ENCODE measurements at regions not wholly inside any gene's neighbourhood (a gene's known extent, or its start where the extent isn't known, plus 50 kb on each side); places are given as distances from the start of the nearest gene placed in this dataset.

DNA sequence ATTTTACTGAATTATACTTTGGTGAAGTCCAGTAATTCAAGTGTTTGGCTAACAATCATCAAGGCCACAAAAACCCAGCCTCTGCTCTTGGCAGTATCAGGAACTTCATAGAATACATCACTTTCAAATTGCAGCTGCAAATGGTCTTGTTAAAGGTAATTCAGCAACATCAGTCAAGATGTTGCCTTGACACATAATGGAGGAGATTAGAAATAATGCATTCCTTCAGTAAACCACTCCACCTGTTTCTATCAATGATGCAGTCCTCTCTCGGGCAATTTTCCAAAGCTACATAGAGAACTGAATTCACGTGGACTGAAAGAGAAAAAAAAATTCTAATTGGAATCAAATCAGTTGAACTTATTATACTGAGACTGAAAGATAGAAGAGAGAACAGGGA lies 279.3 kb downstream of the VGLL3 start:
- no peak for DNase-seq

DNA sequence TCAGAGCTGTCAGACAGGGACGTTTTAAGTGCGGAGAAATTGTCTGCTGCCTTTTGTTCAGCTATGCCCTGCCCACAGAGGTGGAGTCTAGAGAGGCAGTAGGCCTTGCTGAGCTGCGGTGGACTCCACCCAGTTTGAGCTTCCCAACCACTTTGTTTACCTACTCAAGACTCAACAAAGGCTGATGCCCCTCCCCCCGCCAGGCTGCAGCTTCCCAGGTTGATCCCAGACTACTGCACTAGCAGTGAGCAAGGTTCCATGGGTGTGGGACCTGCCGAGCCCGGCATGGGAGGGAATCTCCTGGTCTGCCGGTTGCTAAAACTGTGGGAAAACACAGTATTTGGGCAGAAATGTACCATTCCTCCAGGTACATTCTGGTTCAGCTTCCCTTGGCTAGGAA lies 282.1 kb downstream of the VGLL3 start:
- no peak for DNase-seq

DNA sequence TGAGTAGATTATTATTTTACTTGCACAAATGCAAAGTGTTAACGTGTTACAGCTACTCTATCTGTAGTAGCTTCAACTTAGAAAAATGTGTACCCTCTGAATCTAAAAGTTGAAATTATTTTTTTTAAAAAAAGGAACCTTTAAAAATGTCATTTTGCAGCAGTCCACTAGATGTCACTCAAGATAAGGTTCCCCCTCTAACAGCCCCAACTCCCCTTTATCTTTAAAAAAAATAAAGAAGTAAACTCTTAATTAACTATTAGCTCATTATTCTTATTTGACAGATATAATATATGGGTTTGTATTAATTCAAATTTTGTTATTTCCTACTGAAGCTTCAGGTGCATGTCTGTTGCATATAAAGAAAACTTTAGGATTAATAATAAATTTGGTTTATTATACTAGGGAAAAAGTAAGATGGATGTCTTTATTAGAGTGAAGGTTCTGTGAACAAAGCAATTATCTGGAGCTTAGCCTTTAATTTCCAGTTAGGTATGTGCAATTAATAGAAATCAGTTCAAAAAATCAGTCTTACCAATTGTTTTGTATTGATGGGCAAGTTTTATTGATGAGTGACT lies 288.5 kb downstream of the VGLL3 start:
- DNase-seq = no peak

DNA sequence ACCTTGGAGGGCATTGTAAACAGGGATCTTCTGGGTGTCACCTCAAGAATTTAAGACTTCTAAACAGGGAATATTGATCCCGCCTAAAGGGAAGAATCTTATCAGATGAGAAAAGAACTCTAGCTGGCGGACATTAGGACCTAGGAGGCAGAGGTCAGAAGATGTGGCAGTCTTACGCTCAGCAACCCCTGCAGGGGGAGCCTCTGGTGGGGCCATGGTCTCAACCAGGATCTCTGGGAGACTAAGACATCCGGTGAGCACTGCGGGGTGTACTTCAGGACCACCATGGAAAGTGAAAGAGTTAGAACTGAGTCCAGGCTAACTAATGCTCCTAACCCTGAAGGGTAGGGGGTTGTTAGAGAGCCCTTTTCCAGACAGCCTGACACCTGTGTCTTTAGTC lies 295.2 kb downstream of the VGLL3 start:
- no peak for DNase-seq

DNA sequence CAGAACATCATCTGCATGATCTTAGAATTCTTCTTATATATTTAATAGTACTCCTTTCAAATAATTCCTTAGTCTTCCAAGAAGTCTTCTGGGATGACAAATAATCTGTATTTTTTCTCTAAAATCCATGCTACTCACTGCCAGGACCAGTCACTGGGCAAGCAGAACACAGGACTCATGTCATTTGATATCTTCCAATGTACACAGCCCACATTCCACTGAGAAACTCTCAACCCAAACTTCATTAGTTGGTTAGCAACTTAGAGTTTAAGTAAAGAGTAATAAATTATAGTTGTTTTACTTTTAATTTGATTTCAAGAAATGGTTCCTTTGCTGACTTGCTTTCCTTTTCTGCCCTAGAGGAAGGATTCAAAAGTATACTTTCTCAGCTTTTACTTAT lies 317.0 kb downstream of the VGLL3 start:
- no peak for DNase-seq

DNA sequence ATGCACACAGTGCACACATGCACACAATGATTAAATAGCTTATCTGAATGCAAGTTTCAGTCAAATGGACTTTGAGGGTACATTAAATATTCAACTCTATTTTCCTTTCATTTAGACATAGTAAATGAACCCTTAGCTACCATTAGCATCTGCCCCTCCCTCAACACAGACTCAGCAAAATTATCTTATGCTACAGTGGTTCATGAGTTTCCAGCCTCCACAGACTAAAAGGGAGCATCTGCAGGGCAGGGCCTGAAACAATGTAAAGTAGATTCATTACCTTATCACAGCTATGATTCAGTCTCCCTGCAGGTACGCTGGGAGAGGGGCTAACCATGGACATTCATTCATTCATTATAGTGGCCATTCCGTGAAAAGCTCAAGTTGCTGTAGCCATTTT lies 329.1 kb downstream of the VGLL3 start:
- no peak for DNase-seq

DNA sequence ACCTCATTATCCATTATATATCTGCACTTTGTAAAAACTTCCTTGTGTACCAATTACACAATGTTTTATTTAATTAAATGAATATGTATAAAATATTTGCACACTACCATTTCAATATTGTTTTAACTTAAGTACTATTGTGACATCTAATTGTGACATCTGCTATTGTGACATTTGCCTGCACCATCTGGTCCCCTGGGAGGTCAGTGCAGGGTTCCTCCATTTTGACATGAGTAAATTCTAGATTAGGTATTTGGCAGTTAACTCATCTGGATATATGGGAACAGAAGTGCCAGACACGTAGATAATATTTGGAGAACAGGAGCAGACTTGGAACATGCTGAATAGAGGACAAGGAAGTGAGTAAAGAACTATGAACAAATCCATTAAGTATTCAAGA lies 332.1 kb downstream of the VGLL3 start:
- DNase-seq = no peak

DNA sequence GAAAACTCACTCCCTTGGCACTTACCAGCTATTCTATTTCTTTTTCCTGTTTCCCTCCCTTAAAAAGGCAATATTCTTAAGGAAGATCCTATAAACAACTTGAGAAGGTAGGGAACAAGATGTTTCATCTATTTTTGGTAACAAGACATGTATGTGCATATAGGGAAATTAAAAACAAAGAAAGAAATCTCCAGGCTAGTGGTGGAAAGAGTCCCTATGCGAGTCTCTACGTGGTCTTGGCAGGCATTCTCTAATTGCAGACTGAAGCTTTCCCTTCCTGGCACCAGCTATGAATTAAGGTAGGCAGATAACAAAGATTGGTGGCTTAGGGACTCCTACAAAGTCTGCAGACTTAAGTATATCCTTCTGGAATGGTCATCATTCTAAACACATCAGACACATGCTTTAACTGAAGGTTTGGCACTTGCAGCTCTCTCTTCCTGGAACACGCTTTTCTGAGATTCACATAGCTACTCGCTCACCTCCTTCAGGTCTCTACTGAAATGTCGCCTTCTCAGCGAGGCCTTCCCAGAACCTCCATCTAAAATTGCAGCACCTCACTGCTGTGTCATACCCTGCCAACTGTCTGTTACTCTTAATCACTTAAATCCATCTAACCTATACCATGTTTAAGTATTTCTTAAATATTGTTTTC lies 336.0 kb downstream of the VGLL3 start:
- no peak for DNase-seq

DNA sequence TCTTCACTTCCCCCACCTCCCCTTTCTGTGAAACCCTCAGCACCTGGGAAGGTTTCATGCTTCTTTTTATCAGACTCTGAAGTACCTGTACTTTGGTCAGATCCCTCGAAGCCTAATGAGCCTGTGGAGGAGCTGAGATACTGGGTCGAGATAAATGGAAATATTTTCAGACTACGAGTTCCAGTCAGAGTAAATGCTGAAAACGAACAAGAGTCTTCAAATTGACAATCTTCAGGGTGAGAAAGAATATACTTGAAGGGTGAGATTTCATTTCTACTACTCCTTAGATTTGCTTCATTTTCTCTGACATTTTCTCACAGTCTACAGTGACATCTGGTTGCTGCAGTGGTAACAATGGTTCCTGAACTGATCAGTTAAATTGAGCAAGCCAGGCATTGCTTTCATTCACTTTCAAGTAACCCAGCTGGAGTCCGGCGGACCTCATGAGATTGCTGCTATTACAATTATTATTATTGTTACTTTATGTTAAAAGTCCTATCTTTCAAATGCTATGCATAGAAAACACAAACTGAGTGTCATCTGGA lies 337.2 kb downstream of the VGLL3 start:
- no peak for DNase-seq

DNA sequence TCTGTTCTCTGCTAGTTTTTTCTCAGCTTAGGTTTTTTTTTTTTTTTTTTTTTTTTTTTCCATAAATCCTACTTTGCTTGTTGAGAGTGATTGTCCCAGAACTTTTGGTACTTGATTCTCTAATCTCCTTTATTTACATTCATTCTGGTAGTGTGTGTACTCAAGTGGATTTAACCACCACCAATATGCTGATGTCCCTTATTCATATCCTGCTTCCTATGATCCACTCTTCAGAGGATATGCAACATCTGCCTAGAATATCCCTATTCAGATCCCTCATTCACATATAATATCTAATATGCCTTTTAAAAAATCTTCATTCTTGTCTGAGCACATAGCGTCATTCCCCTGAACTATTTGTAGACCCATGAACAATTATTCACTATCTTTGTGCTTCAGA lies 342.9 kb downstream of the VGLL3 start:
- DNase-seq = no peak

DNA sequence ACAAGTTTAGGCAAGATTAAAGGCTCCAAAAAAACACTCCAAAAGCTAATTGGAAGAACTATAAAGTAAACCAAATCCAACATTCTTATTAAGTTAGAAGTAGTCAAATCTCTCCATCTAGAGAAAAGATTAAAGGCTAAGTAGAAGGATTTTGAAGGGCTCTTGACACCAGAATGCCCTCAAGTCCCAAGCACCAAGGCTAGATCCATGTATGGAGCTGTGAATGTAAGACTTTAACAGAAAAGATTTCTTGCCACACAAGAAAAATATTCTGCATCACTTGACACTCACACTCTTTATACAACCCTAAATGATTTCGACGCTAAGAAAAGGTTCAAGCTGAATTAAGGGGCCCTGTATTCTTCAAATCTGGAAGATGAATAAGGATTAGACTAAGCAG lies 345.2 kb downstream of the VGLL3 start:
- DNase-seq = no peak

DNA sequence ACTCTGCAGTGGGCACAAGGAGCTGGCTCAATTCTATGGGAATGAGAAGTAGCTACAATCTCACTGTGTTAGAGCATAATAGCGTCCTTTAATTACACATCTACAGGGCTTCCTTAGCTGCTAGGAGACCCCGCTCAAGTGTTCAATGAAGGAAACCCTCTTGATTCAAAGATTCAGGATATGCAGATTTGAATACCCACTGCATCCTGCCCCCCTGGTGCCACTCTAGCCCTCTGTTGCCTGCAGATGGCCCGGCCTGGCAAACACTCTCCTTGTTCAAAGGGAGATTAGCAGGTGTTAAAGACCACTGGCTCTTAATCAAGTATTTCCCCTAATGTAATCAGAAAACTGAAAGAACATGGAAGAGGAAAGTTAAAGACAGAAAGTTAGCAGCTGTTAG lies 356.6 kb downstream of the VGLL3 start:
- DNase-seq = no peak

DNA sequence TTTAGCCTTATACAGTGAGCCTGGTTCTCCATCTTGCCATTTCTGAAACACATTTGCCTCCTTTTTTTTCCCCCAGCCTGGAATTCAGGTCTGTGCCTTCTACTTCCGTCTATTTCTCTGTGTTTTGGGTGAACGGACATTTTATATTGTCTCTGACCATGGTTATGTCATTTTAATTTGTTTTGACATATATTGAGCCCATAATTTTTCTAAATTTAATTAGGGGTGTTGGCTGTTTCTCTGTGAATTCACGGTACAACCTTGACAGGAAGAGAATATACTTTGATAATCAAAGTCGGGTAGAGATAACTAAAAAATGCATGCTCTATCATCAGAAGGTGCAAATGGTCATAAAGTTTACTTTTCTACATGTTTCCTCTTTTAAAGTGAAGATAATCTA lies 361.4 kb downstream of the VGLL3 start:
- no peak for DNase-seq

DNA sequence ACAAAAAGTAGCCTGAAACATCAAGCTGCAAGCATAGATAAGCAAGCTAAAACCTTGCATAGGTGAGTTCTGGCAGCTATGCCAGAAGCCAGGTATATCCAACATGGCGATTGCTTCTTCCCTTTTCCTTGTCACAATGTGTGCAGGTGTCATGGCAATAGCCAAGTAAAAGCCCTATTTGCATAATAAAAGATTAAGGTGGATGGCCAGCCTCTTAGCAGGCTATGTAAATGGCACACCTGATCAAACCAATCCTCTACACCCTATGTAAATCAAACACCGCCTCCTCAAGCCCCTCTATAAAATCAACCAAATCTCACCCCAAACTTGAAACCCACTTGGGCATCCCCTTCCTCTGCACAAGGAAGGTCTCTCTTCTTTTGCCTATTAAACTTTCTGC lies 366.8 kb downstream of the VGLL3 start:
- no peak for DNase-seq

DNA sequence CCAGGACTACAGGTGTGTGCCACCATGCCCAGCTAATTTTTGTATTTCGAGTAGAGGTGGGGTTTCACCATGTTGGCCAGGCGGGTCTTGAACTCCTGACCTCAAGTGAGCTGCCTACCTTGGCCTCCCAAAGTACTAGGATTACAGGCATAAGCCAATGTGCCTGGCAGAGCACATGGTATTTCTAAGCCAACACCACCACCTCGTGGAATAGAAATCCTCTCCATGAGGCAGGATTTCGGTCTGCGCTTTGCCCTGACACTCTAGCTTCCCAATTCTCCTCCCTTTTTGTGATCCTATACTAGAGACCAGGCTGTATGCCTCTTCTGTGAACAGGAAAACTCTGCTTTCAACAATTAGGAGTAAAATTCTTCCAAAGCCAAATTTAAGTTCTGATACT lies 372.2 kb downstream of the VGLL3 start:
- DNase-seq = no peak

DNA sequence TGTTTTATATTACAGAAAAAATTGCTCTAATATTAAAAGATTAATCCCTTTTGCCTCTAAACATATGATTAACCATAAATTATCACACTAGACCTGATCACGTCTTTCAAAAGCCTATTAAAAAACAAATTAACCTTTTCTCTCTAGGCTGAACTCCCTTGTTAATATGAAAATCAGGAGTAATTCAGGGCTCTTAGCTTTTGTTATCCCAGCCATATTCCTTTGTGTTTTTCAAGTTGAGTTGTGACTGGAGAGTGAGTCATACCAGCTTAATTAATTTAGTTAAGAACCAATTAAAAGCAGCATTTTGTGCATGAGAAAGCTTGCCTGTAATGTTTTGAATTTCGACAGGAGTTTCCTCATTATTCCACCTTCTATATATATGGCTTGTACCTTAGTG lies 385.8 kb downstream of the VGLL3 start:
- DNase-seq = no peak

DNA sequence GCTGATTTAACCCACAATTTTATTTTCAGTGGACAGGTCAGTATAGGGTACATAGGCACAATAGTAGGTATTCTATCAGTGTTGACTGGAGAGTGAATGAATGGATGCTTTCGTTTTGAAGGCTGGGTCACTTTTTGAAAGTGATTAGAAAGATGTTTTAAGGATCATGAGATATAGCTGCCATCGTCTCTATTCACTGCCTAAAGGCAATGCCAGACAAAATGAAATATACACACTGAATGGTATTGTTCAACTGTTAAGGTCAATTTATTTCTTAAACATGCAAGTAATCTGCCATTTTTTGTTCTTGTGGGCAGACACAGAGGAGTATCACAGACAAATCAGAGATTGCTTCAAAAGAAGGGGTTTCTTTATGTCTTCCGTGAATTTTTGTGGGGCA lies 395.3 kb downstream of the VGLL3 start:
- no peak for DNase-seq

DNA sequence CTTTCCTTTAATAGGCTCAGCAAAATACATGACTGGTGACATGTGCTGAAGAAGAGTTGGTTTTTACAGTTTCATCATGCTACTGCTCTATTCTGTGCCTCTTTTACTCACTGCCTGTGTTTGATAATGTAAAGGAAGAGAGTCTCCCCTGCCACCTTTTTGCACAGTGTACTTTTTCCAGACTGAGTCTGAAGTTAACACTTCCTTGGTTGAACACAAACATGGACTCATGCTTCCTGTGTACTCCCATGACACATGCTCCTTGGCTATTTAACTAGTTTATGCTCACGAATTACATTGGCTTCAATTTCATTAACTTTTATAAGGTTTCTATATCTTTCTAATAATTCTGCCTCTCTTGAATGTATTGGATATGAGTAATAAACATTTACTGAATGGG lies 396.1 kb downstream of the VGLL3 start:
- DNase-seq = no peak

DNA sequence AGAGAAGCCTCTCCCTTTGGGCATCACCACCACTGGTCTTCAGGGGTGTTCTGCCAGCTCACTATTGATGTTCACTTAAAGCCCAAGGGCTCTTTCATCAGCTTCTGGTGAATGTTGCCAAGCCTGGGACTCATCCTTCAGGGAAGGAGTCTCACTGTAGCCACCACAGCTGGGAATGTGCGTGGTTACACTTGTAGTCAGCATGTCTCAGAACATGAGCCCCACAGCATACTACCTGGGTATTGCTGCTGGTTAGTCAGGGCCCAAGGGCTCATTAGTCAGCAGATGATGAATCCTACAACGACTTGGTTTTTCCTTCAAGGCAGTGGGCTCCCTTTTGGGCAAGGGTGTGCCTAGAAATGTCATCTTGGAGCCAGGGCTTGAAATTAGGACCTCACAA lies 412.9 kb downstream of the VGLL3 start:
- DNase-seq = no peak

DNA sequence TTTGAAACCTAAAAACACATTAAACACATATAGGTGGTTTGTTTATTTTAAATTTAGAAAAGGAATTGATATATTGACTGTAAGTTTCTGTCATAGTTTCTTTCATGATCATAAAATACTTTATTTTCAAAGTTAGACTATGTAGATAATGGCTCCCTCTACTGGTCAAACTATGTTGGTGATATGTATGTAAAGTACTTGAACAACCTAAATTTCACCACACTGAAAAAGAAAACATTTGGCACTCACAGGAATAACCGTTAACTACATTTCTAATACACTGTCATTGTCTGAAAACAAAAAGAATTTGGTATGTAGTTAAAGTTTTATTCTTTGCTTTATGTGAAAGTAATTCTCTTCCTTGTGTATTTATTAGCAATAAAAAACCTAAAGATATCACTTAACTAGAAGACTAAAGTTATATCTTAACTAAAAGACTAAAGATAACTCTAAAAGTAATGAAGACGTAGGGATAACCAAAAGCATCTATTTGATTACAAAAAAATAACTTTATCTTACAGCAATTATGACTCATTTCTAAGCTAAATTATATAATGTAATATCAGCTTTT lies 427.5 kb downstream of the VGLL3 start:
- DNase-seq = no peak

DNA sequence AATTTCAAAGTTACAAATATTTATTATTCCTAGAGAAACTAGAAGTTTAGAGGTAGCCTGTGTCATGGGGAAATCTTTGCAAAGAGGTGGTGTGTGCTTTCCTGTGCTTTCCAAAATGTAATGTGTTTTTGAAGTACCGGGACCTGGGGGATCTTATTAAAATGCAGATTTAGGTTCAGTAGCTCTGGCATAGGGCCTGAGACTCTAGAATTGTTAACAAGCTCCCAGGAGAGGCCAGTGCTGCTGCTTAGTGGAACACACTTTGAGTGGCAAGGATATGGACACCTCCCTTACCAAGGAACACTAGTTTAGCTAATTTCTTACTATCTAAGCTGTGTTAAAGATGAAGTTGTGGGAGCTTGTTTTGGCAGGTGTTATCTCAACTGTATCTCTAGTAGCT lies 428.9 kb downstream of the VGLL3 start:
- DNase-seq = no peak

DNA sequence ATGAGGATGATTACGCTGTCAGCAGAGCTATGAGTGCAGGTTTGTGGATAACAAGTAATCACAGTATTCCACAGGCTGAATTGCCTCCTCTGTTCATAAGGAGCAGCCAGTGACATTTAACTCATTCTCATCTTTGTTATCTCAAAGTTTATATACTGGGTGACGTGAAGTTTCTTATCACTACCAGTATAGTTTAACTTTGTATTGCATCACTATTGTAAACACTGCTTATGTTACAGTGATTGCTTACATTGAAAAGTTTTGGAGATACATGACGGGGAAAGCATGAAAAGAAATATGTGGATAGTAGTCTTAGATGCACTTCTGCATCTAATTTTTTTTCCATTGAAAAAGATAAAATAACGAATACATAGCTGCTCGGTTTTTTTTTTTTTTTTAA lies 429.7 kb downstream of the VGLL3 start:
- no peak for DNase-seq

DNA sequence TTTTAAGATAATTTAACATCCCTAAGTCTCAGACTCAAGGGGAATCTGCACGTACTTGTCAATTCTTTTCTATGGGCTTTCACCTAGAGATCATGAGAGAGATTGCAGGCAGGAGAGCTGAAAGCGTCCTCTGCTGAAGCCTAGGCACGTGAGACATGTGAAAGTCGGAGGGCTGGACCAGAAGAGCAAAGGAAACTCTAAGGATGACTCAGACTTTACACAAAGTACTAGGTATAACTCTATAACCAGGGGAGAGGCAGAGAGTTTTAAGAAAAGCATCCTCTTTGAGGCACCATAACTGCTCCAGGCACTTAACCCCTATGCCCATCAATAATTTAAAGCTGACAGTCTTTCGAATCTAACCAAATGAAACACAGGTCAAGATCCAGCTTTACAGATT lies 436.6 kb downstream of the VGLL3 start:
- DNase-seq = no peak

DNA sequence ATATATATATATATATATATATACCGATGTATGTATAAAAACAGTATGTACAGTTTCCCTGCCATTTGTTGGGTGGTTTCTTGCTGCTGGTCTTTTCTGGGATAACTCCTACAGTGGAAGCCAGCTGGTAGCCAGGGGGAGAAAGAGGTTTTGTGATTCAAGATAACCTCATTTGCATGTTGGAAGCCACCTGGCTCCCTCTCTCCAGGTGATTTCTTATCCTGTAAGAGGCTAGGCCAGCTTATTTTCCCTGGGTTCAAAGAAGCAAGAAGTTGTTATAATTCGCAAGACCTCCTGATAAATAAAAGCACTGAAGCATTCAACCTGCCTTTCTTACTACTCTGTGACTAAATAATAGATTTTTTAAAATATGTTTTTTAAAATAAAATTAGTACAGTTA lies 443.3 kb downstream of the VGLL3 start:
- no peak for DNase-seq

DNA sequence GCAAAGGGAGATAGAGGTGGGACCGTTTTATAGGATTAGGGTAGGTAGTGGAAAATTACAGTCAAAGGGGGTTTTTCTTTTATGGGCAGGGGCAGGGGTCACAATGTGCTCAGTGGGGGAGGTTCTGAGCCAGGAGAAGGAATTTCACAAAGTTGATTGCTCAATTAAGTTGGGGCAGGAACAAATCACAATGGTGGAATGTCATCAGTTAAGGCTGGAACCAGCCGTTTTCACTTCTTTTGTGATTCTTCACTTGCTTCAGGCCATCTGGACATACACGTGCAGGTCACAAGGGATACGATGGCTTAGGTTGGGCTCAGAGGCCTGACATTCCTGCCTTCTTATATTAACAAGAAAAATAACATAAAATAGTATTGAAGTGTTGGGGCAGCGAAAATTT lies 453.8 kb downstream of the VGLL3 start:
- no peak for DNase-seq

Measured in 8988T (cell line).